ENCODE measurements at regions not wholly inside any gene's neighbourhood (a gene's known extent, or its start where the extent isn't known, plus 50 kb on each side); places are given as distances from the start of the nearest gene placed in this dataset.

- no peak for TF ChIP-seq ZNF462 (CRISPR knock-in tag; IDR thresholded peaks at IDR 0.05)
- TF ChIP-seq ETS1 (IDR thresholded peaks at IDR 0.05): no peak
- no peak for TF ChIP-seq STAT1 (IDR thresholded peaks at IDR 0.05; ENCODE audit: unreplicated experiment)
Observed at GRCh38 chr7:82629583-82629982, 186.0 kb upstream of the CACNA2D1 start (continued).

DNA sequence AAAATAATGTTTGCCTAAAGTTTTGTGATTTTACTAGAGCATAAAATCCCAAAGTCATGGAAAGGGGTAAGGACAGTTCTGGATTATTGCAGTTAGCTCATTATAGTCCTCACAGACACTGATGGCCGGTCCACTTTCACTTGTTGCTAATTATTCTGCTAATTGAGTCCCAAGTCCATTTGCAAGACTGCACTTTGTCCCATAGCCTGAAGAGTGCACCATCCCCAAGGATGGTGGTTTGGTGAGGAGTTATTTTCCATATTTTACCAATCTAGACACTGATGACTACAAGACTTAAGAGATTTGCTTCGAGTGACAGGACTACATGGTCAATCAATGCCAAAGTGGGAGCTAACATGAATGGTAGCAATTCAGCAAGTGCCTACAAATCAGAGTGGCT, 181.8 kb upstream of the CACNA2D1 start:
- no peaks in the 10 kb centered on the region for H3K27me3 ChIP-seq (ENCODE audit: insufficient read depth)
- no peaks in the 10 kb centered on the region for H3K9me2 ChIP-seq (ENCODE audit: insufficient read depth)
- no peak overlapping the region for H3K27ac ChIP-seq (ENCODE audit: low read depth)
- no peak overlapping the region for H3K4me2 ChIP-seq
- Mint-ChIP-seq H3K4me1 (no peaks in the 10 kb centered on the region), H3K36me3 (ENCODE audit: low read depth) (no peaks in the 10 kb centered on the region), H3K27ac (no peak overlapping the region), H3K9me3 (no peaks in the 10 kb centered on the region), H3K27me3 (ENCODE audit: insufficient read depth, low read depth, poor library complexity) (no peaks in the 10 kb centered on the region), H3K4me3 (no peak overlapping the region)
- ATAC-seq (no peak), DNase-seq (ENCODE audit: low spot score) (no peak)
- no peak overlapping the region for H2AFZ ChIP-seq
- no peaks in the 10 kb centered on the region for H3F3A ChIP-seq (replicated peaks; ENCODE audit: low read depth)
- H3K4me3 ChIP-seq: no peak overlapping the region
- H3K36me3 ChIP-seq (ENCODE audit: insufficient read depth): no peaks in the 10 kb centered on the region
- H4K20me1 ChIP-seq (replicated peaks; ENCODE audit: insufficient read depth): no peaks in the 10 kb centered on the region
- no peaks in the 10 kb centered on the region for H3K79me2 ChIP-seq (replicated peaks; ENCODE audit: insufficient read depth)
- TF ChIP-seq ZNF462 (CRISPR knock-in tag; IDR thresholded peaks at IDR 0.05): no peak
- no peak for TF ChIP-seq POLR2AphosphoS5 (IDR thresholded peaks at IDR 0.05; ENCODE audit: low read depth)
- peak; percentile 28 to 37; a peak in 3 of 4 replicates for TF ChIP-seq CTCF (conservative IDR thresholded peaks at IDR 0.05; ENCODE audit: low read depth in 2 of 2)
- H3K4me1 ChIP-seq (ENCODE audit: insufficient read depth): peaks cover 3% of the 10 kb centered on the region; the same call in 1 of the 2 replicates

Data from GM23338 (cell line).